HG03565 (cell line): ENCODE measurements at regions not wholly inside any gene's neighbourhood (a gene's known extent, or its start where the extent isn't known, plus 50 kb on each side); places are given as distances from the start of the nearest gene placed in this dataset.
"Not testable (repeated sequence)": the region's sequence is repeated elsewhere in the genome, so short reads cannot be mapped to it uniquely, and the experiment has no call there.

ENCODE experiments used
- ATAC-seq: cut with Tn5 transposase; IDR thresholded peaks from one replicate; pipeline ENCODE4 v1.9.1; 2021; ENCODE audit warnings: mild to moderate bottlenecking, moderate library complexity; ENCODE audit not compliant: unreplicated experiment

- no peak for ATAC-seq
Observed at GRCh38 chr5:124206540-124206939, 539.9 kb downstream of the ZNF608 start.

- no peak for ATAC-seq
Observed at GRCh38 chr5:124203303-124203702, 543.1 kb downstream of the ZNF608 start.

GRCh38 chr5:124200381-124200780, 546.1 kb downstream of the ZNF608 start:
- no peak for ATAC-seq

- no peak for ATAC-seq
Observed at GRCh38 chr5:124199893-124200292, 546.5 kb downstream of the ZNF608 start.

- no peak for ATAC-seq
Observed at GRCh38 chr5:124195411-124195810, 551.0 kb downstream of the ZNF608 start.

GRCh38 chr5:124194282-124194681, 552.2 kb downstream of the ZNF608 start:
- ATAC-seq, result no peak

- ATAC-seq, result no peak
Observed at GRCh38 chr5:124193371-124193789, 553.1 kb downstream of the ZNF608 start.

GRCh38 chr5:124192716-124193115, 553.7 kb downstream of the ZNF608 start:
- no peak for ATAC-seq

GRCh38 chr5:124185716-124186115, 560.7 kb downstream of the ZNF608 start:
- no peak for ATAC-seq

- no peak for ATAC-seq
Observed at GRCh38 chr5:124182133-124182532, 564.3 kb downstream of the ZNF608 start.

GRCh38 chr5:124180875-124181461, 565.5 kb downstream of the ZNF608 start:
- no peak for ATAC-seq

- no peak for ATAC-seq
Observed at GRCh38 chr5:124180299-124180874, 566.1 kb downstream of the ZNF608 start.

- no peak for ATAC-seq
Observed at GRCh38 chr5:124179819-124180218, 566.6 kb downstream of the ZNF608 start.

- no peak for ATAC-seq
Observed at GRCh38 chr5:124178050-124178449, 568.4 kb downstream of the ZNF608 start.

GRCh38 chr5:124176692-124177091, 569.7 kb downstream of the ZNF608 start:
- no peak for ATAC-seq

- no peak for ATAC-seq
Observed at GRCh38 chr5:124173386-124173785, 573.1 kb downstream of the ZNF608 start.

- no peak for ATAC-seq
Observed at GRCh38 chr5:124172389-124173003, 573.9 kb downstream of the ZNF608 start.

- ATAC-seq, result not testable (repeated sequence)
Observed at GRCh38 chr5:124168093-124168492, 578.3 kb downstream of the ZNF608 start.

- no peak for ATAC-seq
Observed at GRCh38 chr5:124162767-124163532, 583.5 kb downstream of the ZNF608 start.

GRCh38 chr5:124161266-124161665, 585.2 kb downstream of the ZNF608 start:
- no peak for ATAC-seq

GRCh38 chr5:124160265-124160664, 586.2 kb downstream of the ZNF608 start:
- ATAC-seq, result no peak

- no peak for ATAC-seq
Observed at GRCh38 chr5:124157320-124157719, 589.1 kb downstream of the ZNF608 start.
